Thyroid gland (tissue), 4 donors: ENCODE measurements at regions not wholly inside any gene's neighbourhood (a gene's known extent, or its start where the extent isn't known, plus 50 kb on each side); places are given as distances from the start of the nearest gene placed in this dataset.

Experiments used
- CTCF ChIP-seq, 6 experiments: fragments of 200-600 bp in 3 of 6; fragments of 450-650 bp in 3 of 6; sonication (generic) in 3 of 6; IDR thresholded peaks; one replicate each; pipeline ENCODE4 v1.5.1; 2016 to 2019; ENCODE audit warnings: antibody characterized with exemption in 6 of 6, mild to moderate bottlenecking in 2 of 6, inconsistent platforms in 1 of 6, moderate library complexity in 1 of 6
- POLR2A ChIP-seq, 2 donors: fragments of 450-650 bp; IDR thresholded peaks; one replicate each; pipeline ENCODE4 v1.6.1; 2017; ENCODE audit warnings: antibody characterized with exemption in 2 of 2, mild to moderate bottlenecking in 2 of 2, moderate library complexity in 1 of 2

DNA sequence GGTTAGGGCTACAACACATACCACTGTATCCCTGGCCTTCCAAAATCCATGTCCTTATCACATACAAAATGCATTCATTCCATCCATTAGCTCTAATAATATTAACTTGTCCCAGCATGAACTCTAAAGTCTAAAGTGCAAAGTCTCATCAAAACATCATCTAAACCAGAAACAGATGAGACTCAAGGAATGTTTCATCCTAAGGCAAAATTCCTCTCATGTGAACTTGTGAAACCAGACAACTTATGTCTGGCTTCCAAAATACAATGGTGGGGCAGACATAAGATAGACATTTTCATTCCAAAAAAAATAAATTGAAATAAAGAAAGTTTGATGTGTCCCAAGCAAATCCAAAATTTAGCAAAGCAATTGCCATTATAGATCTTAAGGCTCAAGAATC lies 257.4 kb downstream of the HTR1B start:
- no peak for TF ChIP-seq CTCF (IDR thresholded peaks at IDR 0.05)
- TF ChIP-seq POLR2A (IDR thresholded peaks at IDR 0.05) = no peak
